ELF-1 (cell line): ENCODE measurements at regions not wholly inside any gene's neighbourhood (a gene's known extent, or its start where the extent isn't known, plus 50 kb on each side); places are given as distances from the start of the nearest gene placed in this dataset.

Source experiments
- DNase-seq: peaks from one replicate; pipeline ENCODE4 v3.0.0-alpha.2; 2016; ENCODE audit warnings: low read depth, low spot score

DNA sequence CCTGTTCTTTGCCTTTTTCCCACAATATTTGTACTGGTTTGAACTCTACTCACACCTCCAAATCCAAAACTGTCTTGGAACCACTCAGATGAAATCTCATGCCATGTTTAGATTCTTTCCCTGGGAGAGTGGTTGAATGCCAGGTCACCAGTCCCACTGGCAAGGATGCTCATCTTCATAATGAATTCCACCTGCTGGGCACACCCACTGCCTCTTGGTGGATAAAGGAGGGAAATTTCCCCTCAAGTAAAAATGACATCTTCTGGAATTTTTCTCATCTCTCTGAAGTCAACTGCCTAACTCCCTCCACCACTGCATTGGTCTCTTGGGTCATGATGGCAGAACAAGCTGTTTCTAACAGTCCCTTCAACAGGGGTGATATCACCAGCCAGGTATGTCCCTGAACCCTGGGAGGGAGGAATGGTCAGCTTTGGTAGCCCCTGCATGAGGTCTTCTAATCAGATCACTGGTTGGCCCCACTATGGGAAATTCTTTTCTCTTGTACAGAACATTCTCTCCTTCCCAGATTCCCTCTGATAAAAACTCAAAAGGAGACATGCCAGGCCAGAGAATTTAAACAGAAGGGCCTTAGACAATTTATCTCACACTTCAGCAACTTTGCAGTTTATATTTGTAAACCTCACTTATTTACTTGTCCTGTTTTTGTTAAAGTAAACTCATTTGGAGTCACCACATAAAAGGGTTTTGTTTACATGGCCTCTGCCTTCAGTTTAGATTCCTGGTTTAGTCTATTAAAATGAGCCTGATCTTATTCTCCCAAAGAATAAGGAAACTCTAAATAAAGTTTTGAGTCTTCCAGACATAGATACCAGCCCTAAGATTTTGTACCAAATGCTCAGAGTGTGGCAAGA, 143.4 kb downstream of the WNT5A start:
- peak; percentile 36 for DNase-seq

DNA sequence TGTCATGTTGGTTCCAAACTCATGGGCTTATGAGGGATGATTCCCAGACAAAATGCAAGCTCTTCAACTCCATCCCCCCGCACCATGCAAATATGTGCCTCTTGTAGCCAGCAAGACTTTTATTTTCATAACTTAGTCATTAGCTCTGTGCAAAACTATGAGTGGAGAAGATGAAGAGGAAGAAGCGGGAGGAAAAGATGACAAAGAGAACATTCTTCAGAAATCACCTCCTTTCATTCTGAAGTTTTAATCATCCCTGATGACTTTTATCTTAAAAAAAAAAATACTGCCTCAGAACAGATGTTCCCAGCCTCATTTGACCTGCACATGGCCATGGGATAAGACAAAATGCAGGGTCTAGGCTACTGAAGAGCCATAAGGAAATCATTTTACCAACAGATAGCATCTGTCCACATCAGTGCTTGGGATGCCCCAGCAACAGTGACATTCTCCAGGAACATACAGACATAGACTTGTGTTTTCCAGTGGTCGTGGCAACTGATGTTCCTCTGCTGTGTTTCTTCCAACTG, 145.5 kb downstream of the WNT5A start:
- DNase-seq = no peak

DNA sequence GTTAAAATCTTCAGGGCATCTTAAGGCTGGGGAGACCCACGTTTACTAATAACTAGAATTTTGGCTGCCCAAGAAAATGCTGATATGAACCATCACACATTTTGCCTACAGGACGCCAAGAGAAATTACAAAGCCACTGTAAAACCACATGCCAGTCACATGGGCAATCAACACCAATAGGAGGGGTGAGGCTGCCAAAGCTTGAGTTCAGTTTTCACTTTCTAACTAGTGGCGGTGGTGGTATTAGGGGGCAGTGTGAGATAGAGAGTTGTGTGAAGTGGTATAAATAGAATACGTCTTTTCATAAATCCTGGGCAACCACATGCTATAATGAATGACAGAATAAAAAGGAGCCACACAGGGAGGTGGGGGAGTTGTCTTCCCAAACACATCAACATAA, 147.3 kb downstream of the WNT5A start:
- no peak for DNase-seq

DNA sequence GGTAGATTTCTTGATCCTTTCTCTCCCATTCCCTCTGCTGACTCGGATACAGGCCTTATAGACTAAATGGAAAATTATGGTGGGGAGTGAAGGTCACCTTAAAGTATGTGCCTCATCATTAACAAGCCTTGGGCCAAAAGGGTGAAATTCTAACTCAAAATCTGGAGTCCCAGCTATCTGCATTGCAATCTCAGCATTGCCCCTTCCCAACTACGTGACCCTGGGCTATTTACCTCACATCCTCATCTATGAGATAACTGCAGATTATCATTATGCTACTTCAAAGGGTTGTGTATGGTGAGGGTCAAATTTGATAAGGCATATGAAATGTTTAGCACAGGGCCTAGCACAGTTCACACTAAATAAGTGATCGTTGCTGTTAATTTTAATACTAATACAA, 147.7 kb downstream of the WNT5A start:
- no peak for DNase-seq

DNA sequence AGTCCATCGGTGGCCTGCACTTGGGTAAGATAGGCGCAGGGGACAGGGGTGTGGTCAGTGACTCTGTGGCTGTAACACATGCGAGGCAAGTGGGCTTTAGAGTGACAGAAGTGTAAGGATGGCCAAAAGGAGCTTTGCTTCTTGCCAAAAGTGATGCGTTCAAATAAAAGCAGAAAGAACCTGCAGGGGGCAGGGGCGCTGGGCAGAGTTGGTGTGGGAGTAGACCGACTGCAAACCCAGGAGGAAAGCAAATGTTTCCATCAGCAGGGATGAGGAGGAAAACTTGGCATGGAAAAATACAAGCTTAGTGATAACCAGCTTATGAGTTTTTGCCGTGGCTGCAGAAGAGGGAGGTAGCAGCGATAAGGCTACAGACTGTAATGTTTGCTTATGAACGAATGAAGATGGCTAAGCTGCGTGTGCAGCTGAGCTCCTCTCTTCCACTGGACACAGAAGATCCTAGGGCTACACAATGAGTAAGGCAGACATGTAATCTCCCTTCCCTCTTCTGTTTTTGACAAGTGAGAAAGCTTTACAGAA, 149.4 kb downstream of the WNT5A start:
- no peak for DNase-seq

DNA sequence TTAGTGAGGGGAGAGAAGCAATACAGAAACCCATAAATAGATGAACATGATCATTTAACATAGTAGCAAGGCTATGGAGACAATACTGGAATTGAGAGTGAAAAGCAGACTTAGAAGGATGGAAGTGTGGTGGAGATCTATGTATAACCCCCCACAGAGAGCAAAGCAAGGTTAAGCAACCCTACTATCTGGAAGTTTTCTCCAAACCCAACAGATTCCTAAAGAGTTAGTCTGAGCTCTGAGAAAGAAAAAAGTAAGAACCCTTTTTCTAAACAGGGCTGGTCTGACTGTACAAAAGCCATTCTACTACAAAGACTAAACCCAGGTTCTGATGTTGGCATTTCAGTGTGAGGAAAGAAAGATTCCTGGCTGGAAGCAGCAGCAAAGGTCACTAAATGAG, 153.2 kb downstream of the WNT5A start:
- DNase-seq = no peak

DNA sequence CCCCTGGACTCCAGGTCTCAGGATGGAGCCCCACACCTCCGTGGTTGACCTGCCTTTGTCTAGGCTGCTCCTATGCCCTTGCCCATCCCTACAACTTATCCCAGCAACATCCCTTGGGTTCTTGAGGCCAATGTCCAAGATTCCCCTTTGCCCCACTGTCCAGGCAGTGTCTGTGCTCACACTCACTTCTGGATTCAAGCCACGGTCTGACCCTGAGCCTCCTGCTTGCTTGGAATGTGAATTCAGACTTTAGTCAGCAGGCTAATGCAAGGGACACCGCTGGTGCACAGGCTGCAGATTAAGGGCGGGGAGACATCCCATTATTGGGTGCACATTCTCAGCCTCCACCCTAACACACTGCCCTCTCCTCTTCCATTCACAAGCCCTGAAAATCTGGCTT, 154.1 kb downstream of the WNT5A start:
- no peak for DNase-seq

DNA sequence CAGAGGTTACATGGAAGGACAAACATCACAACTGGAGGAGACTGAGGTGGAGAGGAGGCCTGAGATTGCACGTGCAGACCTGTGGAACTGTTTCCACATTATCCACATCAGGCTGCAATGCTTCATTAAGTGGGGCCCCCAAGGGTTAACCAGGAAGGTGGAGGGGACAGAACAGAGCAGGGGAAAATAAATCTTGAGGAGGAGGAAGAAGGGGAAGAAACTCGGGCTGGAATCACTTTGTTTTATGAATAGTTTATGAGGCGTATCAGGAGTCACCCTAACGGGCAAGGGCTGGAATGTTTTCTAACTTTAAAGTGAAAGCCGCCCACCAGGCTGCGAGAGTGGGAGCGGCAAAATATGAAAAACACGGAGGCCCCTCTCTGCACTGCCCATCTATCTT, 154.9 kb downstream of the WNT5A start:
- no peak for DNase-seq

- no peak for DNase-seq
These were observed 155.6 kb downstream of the WNT5A start for GRCh38 chr3:55331524-55331923.

- no peak for DNase-seq
These were observed 156.3 kb downstream of the WNT5A start for GRCh38 chr3:55330756-55331155.

- DNase-seq = peak; percentile 29
These were observed 156.8 kb downstream of the WNT5A start for GRCh38 chr3:55330355-55330754.

DNA sequence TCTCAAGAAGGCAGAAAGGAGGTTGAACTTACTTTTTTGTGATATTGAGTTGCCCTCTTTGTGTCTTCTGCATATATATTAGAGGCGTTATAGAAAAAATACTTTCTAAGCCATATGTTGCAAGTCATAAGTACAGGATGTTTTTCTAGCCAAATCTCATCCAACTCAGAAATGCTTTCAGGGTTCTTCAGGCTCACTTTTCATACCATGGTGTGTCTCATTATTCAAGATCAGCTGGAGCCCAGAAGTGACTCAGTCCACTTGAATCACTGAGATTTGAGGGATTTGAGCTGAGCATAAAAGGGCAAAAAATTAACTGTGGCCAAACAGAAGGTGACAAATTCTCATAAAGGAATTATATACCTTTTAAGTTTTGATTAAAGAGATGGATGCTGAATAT, 157.3 kb downstream of the WNT5A start:
- DNase-seq = no peak

GRCh38 chr3:55327131-55327920, 159.8 kb downstream of the WNT5A start:
- no peak for DNase-seq

GRCh38 chr3:55322638-55323037, 164.5 kb downstream of the WNT5A start:
- DNase-seq = peak; percentile 16

GRCh38 chr3:55320928-55321327, 166.2 kb downstream of the WNT5A start:
- no peak for DNase-seq

DNA sequence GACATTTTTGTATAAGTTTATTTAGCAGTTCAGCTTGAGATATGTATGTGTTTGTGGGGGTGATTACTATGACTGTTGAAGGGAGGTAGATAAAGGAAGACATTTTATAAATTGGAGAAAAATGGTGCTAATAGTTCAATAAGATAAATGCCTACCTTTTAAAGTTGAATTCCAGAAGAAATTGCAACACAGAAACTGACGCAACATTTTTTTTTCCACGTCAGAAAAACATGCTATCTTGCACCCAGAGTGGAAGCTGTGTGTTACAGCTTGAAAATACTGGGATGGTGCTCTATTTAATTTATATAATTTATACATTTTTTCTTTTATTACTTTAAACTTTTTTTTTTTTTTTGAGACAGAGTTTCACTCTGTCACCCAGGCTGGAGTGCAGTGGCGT, 171.7 kb downstream of the WNT5A start:
- DNase-seq = no peak

DNA sequence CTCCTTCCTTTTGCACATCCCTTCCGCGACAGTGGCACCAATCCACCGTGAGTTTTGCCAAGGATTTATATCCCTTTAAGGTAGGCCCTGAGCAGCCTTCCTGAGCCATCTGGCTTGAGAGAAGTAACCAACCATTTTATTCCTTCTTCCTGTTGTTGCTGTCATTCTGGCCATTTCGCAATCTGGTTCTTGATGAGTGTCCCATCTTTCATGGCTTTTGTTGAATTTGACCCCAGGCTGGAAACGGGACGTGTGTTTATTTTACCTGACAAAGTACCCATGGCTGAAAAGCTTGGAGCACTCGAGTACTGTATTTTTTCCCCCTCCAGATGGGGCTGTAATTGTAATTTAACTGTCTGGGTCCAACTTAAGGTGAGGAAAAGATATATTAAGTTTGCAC, 173.4 kb downstream of the WNT5A start:
- no peak for DNase-seq

DNA sequence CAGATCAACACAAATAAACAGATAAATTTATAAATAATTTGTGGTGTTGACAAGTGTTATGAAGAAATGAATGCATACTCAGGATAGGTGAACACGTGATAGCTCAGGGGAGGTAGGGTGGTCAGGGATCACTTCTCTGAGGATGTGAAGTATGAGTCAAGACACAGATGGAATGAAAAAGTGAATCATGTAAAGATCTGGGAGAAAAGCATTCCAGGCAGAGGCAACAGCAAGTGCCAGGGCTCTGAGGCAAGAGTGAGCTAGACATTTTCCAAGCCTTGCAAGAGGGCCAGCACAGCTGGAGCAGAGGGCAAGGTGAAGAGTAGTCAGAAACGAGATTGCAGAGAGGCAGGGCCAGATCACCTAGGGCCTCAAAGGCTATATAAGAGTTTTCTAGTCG, 177.8 kb downstream of the WNT5A start:
- no peak for DNase-seq

DNA sequence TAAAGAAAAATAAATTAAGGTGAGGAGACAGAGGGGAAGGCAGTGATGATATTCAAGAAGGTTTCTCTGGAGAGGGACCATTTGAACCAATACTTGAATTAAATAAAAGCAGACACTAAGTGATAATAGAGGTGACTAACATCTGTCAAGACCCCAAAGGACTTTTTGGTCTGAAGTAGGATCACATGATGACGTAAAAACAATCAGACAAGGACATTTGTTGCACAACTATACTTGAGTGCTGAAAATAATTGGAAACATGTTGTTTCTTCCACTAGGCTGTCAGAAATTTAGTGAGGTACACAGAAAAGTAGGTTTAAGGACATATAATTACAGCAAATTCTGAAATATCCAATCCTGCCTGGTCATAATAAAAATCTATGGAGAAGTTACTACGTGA, 179.5 kb downstream of the WNT5A start:
- DNase-seq = no peak

DNA sequence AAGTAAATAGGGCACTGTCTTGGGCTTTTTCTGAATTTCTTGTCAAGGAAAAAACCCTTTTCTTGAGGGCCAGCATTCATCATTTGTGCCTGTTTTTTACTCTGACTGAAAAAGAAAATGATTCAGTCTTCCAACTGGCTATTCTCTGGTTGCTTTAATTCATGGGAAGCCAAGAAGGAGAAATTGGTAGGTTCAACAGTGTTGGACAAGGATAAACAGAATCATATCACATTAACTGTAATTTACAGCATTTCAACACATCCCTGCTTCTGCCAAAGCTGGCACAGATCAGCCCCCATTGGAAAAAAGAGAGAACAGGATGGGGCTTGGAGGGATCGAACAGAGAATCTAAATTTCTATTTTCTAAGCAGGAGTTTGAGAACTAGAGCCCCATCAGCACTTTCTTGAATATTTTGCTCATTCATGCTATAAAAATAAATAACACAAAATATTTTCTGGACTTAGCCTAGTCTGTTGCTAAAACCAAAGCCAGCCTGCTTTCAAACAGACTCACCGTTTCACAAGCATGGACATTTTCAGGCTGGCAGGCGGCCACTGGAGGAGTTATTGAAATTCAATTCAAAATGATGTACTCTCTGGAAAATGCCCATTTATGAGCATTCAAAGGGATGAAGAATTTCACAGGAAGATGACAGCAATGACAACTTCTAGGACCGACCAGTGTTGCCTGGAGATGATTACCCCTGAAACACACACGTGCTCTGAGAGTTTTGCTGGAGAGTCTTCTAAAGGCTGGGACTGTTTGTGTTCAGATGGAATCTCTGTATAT, 181.2 kb downstream of the WNT5A start:
- DNase-seq = no peak

DNA sequence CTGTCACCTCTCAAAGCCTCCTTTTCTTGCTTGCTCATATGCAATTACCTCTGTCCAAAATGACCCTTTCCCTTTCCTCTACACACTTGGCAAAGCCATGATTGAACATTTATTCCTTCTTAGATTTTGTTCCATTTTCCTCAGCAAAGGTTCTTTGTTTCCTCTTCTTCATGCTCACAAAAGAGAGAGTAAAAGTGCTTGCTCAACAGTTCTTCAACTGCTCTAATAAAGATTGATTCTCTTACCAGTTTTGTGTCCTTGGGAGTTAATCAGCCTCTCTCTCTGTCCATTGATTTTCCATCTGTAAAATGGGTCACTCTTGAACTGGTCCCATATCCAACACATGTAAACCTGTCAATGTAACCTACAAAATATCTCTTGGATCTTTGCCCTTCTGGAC, 186.4 kb downstream of the WNT5A start:
- no peak for DNase-seq

DNA sequence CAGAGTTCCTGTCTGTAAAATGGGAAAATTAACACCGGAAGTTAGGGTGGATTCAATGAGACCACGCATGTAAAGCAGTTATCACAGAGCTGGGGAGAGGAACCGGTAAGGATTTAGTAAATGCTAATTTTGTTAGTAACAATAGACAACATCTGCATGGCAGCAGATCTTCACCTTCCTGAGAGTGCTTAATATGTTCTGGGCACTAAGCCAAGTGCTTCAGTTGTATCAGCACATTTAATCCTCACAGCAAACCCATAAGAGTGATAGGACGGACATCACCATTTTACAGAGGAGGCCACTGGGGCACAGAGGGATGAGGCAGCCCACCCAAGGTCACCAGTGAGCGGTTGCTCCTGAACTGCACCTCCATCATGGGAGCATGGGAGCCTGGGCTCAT, 189.4 kb downstream of the WNT5A start:
- DNase-seq = no peak
